HG03159 (cell line): ENCODE measurements at regions not wholly inside any gene's neighbourhood (a gene's known extent, or its start where the extent isn't known, plus 50 kb on each side); places are given as distances from the start of the nearest gene placed in this dataset.

Experiments used
- ATAC-seq: cut with Tn5 transposase; IDR thresholded peaks from one replicate; pipeline ENCODE4 v1.9.1; 2021; ENCODE audit warnings: mild to moderate bottlenecking, moderate library complexity; ENCODE audit not compliant: unreplicated experiment

DNA sequence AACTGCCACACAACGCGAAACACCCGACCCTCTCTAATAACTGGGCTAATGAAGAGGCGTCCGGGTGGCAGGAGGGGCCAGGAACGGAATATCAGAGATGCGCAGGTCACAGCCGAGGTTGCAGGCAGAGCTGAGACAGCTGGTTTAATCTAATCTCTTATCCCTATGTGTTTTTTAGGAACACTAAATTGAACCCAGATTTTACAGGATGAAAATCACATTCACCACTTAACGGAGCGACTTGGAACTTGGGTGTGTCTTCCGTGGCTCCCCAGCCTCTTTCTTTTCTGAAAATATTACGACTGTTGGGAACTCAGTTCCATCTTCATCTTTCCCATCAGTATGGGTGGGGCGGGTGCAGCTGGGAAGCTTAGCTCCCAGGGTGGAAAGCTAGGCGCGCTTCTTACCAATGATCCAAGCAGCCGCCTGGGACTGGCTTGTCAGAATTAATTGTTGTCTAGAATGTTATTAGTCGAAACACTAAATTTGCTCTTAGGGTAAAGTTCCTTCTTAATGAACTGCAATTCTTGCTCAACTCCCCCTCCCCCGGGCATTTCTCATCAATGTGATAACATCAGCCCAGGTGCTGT, 92.5 kb downstream of the IRX2 start:
- ATAC-seq, result no peak

DNA sequence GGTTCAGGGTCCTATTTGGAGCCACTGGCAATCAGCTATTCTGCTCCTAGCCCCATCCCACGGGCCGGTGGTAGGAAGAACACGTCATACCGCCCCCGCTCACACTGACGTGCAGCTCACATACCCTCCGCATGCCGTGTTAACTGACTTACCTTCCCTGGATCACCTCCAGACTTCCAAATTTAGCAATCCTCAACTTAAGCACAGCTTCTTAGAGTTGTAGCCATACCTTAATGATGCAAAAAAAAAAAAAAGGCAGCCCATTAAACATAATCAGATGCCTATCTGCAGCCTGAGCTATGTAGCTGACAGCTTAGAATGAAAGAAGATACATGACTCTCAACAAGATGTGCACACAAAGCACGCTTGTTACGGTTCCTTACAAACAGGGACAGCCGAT, 93.0 kb downstream of the IRX2 start:
- no peak for ATAC-seq

DNA sequence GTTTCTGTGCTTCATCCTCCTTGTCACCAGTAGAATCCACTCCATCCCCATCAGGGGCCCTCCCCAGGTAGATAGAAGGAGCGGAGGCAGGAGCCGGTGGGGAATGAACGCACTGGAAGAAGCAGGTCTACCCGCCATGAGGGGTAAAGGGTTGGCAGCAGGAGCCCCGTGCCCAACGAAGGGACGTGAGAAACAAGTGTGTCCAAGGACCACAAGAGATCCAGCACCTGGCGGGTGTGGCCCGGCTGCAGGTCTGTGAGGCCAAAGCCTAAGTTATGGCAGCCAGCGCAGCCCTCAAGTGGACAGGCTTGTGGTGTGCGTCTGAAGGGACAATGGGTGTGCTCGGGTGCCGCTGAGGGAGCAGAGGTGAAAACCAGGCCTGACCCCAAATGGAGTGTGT, 94.3 kb downstream of the IRX2 start:
- no peak for ATAC-seq

DNA sequence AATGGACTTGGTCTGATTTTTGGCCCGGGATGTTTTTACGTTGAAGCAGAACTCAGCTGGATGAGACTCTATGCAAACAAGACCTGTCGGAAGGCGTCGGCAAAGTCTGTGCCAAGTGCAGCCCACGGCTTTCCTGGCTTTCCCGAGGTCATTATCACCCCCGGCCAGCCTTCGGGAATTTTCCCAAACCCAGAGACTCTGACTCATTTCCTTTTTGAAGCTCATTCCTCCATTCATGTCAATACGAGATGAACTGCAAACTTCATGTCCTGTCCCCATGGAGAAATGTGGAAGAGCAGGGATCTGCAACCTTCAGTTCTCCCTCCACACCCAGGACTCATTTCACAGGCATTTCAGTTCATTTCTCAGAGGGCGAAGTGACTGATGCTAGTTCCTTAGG, 95.3 kb downstream of the IRX2 start:
- no peak for ATAC-seq

DNA sequence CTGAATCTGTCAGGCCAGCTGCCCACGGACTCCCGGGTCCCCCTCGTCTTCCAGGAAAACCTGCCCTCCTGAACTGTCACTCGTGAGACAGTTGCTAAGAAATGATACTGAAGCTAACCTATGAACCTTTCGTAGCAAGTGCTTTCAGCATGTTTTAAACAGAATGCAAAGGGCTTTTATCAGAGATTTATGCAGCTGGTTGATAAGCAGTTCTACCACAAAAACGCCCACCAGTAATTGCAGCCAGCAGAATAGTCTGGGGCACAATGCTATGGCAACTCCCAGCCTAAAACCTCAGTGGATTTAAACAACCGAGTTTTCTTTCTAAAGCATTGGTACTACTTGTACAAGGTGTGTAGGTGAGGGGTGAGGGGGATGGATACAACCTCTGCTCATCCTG, 97.5 kb downstream of the IRX2 start:
- ATAC-seq, result no peak

DNA sequence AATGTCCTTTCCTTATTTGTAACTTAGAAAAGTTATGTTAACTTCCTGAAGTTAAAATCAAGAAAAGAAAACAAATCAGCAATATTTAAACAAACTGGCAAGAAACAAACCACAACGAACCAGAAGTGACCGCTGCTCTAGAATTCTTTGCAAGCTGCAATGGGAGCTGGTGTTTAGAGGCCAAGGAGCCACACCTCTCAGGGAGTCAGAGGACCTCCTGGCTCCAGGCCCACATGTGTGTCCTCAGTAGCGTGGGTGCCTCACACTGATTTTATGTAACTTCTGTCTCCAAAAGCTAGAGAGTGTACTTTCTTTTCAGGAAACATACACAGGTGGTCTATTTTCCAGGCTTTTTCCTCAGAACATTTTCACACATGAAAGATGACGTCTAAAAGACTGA, 100.4 kb downstream of the IRX2 start:
- no peak for ATAC-seq

DNA sequence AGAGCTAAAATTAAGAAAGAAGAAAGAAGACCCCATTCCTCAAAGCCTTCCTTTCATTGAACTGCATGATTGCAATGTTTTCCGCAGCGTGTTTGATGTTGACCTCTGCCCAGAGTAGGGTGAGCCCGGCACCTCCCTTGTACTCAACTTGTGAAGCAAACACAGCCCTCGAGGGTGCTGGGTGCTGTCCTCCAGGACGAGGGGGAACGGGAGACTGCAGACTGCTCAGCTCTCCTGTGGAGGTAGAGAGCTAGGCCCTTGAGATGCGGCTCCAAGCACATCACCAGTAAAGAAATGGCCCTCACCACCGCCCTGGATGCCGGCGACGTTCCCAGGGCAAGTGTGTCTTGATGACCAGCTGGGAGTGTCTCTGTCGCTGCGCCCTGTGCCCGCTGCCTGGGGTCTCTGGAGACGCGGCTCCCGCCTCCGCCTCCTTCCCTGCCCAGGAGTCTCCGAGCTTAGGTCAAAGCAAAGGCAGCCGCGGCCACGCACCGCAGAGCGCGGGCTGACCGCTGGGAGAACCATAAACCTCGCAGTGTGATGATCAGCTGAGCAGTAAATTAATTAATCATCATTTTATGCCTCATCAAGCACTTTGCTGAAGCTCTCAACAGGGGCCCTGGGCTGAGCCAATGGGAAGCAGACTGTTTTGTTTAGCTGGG, 108.7 kb downstream of the IRX2 start:
- no peak for ATAC-seq

DNA sequence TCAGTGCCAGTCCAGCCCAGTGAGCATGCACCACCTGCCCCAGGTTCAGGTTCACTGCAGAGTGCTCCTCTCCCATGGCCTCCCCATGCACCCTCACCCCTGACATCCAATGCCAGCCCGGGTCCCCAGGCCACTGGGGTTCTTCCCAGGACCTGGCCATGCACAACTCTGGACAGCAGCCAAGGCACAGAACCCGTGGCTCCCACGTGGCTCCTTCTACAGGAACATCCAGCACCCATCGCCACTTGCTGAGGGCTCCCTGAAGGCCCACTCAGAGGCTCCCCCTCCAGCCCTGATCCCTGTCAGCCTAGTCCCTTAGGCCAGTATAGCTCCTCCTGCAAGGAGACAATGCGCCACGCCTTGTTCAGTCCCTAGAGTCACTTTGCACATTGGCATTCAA, 110.8 kb downstream of the IRX2 start:
- no peak for ATAC-seq

DNA sequence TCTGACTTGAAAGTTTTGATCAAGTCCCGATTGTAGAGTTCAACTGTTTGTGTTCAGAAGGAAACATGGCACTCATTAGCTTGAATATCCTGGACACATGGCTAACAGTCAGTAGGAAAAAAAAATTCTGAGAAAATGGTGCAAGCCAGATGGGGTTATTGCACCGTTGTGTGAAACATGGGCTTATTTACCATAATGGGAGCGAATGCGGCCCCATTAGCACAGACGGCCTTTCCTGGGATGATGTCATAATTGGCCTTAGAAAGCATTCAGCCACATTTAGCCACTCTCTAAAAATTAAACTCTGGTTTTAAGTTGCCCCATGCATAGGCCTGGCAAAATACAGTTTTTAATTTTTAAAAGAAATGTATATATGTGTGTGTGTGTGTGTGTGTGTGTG, 112.1 kb downstream of the IRX2 start:
- ATAC-seq, result no peak

DNA sequence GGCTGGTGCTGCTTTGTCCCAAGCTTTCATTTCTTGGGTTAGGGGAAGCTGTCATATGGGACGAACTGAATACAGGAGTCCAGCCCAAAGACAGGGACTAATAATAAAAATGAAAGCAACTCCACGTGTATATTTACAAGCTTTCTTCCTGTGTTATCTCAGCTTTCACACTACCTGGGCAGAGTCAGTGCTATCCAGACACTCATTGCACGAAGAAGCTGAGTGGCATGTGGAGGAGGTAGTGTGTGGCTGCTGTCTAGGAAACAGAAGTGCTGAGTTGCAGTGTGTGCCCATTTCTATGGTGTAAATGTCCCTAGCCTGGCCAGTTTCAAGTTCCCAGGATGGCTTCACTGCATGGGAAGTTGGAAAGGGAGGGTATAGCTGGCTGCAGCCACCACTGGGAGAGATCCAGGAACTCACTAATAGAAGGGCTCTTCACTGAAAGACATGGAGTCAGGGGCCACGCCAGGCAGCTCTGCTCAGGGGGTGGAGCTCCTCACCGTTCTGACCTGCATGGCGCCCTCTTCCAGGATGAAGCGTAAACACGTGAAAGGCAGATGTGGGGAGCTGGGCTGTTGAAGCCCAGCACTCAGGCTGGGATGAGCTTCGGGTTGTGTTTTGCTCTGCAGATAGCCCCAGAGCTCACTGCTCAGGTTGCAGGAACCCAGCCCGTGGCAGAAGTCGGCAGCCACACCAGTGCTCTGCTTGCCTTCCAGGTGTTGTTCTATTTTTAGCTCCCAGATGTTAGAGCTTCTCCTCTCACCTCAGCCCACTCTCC, 116.9 kb downstream of the IRX2 start:
- ATAC-seq, result no peak

DNA sequence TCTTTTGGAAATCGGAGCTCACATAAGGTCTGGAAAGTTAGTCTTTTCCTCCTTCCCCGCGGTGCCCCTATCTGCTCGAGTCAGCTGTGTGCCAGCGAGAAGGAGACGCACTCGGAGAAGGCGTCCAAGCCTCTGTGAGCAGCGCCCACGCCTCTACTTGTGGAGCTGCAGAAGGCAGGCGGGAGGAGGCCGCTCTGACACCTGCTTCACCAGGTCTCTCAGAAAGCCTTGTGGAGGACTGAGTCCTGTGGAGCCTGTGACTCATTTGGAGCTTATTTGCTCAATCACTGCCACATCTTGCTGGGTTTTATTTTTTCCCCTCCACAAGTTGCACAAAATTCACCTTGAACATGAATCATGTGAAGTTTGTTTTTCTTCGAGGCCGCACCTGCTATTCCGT, 117.5 kb downstream of the IRX2 start:
- no peak for ATAC-seq

DNA sequence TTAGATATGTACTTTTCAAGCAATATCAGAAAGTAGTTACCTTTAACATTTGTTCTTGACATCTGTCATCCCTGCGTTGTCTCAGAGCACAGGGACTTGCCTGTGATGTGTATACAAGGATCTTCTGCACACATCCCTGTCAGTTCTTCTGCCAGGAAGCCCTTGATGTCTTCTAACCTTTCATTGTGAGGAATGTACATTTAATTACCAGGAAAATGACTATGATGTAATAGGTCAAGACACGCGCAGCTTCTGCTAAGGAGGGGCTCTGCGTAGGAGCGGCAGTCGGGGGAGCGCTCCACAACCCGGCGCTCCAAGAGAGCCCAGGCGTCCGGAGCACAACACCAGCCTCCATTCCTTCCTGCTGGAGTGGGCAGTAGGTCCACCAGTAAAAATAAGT, 119.7 kb downstream of the IRX2 start:
- no peak for ATAC-seq

DNA sequence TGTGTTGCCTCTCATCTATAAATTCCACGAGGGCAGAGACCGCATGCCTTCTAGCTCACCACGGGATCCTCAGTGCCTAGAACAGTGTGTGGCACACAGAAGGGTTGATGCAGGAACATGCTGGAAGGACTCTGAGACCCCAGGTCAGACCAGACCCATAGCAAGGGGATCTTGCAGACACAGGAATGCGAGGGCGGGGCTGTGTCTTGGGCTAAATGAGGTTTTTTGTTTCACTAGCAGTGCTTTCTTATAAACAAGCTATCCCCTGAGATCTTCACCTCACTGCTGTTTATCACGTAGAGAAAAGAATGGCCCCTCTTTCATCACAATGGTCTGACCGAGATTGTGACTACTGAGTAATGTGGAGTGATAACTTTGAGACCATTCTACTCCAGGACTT, 122.4 kb downstream of the IRX2 start:
- no peak for ATAC-seq

DNA sequence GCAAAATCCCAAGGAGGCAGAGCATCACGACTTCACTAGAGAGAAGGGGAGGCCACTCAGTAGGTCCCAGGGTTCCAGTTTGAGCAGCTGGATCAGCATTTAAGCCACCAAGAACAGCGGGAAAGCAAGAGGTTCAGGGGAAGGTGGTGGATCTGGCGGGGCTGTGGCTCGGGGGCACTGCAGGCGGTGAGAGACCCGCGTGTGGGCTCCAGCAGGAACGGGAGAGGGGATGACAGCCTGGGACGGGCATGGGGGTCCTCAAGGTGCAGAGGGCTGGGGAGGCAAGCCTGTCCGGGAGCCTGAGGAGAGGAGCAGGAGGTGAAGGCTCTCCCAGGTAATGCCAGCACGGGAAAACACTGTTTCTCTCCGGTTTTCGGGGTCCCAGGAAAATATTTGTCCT, 123.6 kb downstream of the IRX2 start:
- no peak for ATAC-seq

DNA sequence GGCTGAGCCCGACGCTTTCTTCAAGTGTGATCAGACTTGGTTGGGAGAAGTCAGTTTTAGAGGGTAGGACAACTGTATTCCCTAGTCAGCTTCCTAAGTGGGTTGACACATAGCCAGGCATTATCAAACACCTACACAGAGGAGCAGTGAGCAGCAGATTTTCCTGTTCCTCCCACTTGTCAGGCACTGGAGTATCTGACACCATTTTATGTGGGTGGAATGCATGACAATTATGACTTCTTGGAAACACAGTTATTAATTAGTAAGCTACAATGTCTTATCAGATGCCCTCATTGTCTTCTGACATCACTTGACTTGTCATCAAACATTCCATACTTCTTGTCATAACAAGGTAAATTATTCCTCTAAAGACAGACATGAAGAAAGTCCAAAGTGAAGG, 124.9 kb downstream of the IRX2 start:
- ATAC-seq, result no peak

DNA sequence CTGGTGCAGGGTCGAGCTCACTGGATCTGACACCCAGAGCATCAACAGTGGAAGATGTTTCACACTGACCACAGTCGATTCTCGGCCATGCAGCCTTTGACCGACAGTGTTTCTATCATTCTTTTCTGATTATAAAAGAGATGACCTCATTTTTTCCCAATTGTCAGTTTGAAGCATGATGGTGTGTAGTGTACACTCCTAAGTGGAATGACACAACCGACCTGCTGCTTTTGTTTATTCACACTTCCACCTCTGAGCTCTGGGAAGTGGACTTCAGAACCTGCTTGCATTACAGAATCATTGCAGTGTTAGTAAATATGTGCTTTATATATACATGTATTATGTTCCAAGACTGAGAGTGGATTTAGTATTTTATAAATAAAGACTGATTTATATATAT, 128.6 kb downstream of the IRX2 start:
- no peak for ATAC-seq

DNA sequence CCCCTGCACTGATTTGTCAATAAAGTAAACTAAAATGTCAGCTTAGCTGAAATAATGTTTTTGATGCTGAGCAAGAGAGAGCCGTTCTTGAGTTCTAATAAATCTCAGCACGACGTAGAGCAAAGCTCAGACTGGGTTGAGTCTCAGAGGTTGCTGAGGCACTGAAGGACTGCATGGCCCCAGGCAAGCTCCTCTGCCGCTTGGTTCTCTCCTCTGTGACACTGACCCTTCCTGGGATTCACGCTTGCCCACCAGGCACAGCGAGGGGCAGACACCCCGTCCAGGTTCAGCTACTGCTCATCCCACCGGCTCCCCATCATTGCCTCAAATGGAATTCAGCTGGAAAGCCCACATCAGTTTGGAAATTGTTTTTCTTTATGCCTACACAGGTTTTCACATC, 129.8 kb downstream of the IRX2 start:
- ATAC-seq, result no peak

DNA sequence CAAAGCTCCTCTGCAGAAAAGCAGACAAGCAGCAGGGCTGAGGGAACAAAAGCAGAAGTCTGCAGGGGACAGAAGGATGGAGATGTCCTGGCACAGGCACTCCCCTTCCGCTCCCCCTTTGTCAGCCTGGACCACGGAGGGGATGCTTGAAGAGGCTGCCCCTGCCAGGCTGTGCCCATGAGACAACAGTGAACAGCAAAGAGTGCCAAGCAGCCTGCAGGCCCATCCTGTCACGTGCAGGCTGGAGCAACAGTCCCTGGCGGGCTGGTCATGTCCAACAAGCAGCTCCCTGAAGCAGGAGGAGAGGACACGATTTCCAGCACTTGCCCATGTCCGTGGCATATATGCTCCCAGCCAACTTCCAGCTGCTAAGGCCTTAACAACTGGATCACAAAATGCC, 132.3 kb downstream of the IRX2 start:
- ATAC-seq, result no peak

DNA sequence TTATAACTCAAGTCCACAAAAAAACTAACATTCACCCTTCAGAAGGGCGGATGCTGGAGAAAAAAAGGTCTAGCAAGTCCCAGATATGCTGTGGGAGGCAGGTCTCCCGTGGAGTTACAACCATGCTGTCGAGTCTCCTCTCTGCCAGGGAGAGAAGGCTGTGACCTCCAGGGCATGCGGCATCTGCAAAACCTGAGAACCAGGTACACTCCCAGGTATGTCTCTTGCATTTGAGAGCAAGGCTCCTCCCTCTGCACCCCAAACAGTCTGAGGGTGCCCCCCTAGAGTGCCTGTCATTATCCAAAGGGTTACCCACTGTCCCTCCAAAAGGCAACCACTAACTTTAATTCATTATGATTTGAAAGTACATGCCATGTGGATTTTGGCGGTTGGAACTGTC, 134.0 kb downstream of the IRX2 start:
- ATAC-seq, result no peak

DNA sequence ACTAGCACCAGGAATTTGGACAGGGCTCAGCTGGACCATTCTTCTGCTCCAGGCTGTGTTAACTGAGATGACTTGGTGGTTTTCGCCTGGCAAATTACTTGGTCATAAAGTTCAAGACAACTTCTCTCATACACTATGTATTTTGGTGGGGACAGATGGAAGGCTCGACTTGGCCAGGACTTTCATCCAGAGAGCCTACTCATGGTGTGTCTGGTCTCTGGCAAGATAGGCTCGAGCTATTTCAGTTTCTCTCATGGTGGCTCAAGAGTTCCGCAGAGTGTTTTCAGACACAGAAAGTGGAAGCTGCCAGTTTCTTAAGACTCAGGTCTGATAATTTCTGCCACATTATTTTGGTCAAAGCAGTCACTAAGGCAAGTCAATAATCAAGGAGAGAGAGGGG, 135.6 kb downstream of the IRX2 start:
- no peak for ATAC-seq

DNA sequence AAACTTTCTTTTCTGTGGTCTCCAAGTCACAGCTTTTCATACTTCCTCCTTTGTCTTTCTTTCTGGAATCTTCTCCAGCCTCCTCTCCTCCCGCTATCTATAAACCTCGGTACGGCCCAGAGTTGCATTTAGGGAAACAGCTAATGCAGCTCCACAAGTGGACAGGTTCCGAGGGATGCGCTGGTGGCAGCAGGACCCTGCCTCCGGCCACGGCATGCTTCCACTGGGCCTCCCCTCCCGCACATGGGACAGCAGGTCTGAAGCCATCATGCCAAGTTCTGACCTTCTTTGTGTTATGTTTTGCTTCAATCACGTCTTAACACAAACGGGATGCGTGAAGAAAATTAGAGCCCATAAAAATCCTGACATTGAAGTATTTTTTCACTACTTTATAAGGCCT, 136.9 kb downstream of the IRX2 start:
- no peak for ATAC-seq

DNA sequence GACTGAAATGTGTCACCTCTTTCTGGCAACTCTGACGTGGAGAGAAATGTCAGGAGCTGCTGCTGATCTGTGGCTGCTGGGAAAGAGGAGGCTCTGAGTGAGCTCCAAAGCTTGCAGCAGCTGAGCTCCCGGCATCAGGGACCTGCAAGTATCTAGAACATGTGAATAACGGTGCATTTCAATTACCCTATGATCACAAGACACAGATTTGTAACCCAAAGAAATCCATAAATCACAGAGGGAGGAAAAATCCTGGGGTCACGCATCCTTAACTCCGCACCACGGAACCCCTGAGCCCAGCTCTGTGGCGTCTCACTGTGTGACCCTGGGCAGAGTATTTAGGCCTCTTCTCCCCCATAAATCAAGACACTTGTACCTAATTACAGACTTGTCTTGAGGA, 139.8 kb downstream of the IRX2 start:
- ATAC-seq, result no peak

DNA sequence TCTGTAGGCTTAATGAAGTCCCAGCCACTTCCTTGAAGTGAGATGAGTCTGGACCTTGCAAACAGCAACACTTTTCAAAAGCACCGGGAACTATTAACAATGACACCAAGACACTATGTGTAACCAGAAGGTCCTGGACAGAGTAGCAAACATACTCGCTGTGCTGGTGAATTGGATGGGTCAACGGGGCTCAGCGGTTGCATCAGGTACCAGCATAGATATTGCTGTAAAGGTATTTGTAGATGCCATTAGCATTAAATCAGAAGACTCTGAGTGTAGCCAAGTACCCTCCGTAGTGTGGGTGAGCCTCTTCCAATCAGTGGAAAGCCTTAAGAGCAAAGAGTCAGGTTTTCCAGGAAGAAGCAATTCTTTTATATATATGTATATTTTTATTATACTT, 140.5 kb downstream of the IRX2 start:
- no peak for ATAC-seq
